Skeletal muscle satellite cell (primary cell): ENCODE measurements at regions not wholly inside any gene's neighbourhood (a gene's known extent, or its start where the extent isn't known, plus 50 kb on each side); places are given as distances from the start of the nearest gene placed in this dataset.
"Not testable (repeated sequence)": the region's sequence is repeated elsewhere in the genome, so short reads cannot be mapped to it uniquely, and the experiment has no call there.

Experiments used
- H3K27me3 ChIP-seq: 2 replicates; pipeline ENCODE4 v1.7.0; 2013; ENCODE audit warnings: low read length; ENCODE audit not compliant: control insufficient read depth, insufficient read depth
- H3K36me3 ChIP-seq: 2 replicates; pipeline ENCODE4 v1.7.0; 2013; ENCODE audit warnings: mild to moderate bottlenecking, control low read depth, low read length; ENCODE audit not compliant: insufficient read depth
- H3K4me1 ChIP-seq: 2 replicates; pipeline ENCODE4 v1.7.0; 2013; ENCODE audit warnings: low read length; ENCODE audit not compliant: control insufficient read depth, insufficient read depth
- H3K4me2 ChIP-seq: 2 replicates; pipeline ENCODE4 v1.7.0; 2013; ENCODE audit warnings: mild to moderate bottlenecking, low read length
- H3K4me3 ChIP-seq: 2 replicates; pipeline ENCODE4 v1.7.0; 2013; ENCODE audit warnings: low read length
- H3K9ac ChIP-seq: 2 replicates; pipeline ENCODE4 v1.7.0; 2013; ENCODE audit warnings: mild to moderate bottlenecking, low read depth, low read length, moderate library complexity
- H3K9me3 ChIP-seq: replicated peaks from 2 replicates; pipeline ENCODE4 v1.7.0; 2013; ENCODE audit warnings: mild to moderate bottlenecking, control low read depth, low read length

DNA sequence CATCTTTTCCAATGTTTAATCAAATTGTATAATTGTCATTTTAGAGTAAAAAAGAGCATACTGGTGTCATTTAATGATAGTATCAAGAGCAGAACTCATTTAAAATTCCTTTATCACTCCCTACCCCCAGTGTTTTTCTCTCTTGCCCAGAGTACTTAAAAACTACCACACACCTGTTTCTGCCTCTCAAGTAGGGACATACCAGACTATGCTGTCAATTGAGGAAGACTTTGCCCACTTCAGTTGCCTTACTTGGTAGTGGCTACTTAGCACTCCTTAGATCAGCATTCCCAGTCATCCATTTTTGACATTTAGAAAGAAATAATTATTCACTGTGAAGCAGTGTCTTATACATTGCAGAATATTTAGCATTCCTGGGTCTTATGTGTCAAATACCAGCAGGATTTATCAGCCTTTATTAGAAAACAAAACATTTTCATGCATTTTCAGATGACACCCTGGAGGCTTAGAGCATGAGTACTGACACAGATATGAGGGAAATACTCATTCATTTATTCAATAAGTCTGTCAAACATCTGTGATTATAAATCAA, 127.5 kb upstream of the RGS1 start:
- Histone ChIP-seq H3K9me3 (no peaks in the 10 kb centered on the region), H3K36me3 (no peaks in the 10 kb centered on the region), H3K9ac (no peak overlapping the region), H3K4me3 (no peak overlapping the region), H3K27me3 (no peaks in the 10 kb centered on the region), H3K4me2 (no peak overlapping the region), H3K4me1 (peaks cover 19% of the 10 kb centered on the region)

DNA sequence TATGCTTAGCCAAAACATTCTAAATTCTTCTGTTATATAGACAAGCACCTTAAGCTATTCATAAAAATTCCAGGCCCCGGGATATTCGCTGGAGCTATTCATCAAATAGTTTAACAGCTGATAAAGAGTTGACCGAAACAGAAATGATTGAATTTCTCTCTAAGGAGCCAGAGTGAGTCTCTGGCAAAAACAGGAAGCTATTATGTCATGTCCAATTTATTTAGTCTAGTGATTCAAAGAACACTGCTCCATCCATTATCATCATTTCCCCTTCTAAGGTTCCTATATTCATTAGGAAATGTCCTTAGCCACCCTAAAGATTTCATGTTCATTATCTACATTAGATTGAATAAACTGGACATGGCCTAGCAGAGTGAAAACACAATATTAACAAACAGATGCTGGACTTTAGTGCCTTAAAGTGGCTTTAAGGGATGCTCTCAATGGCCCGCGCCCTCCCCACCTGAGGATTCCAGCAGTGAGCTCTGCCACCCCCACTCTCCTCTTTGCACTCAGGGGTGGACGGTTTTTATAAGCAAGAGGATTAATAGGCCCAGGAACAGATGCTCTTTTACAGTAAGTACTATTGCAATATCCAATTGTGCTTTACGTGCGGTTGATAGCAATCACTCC, 122.1 kb upstream of the RGS1 start:
- Histone ChIP-seq H3K4me1 (peaks cover 10% of the 10 kb centered on the region), H3K4me3 (no peak overlapping the region)

DNA sequence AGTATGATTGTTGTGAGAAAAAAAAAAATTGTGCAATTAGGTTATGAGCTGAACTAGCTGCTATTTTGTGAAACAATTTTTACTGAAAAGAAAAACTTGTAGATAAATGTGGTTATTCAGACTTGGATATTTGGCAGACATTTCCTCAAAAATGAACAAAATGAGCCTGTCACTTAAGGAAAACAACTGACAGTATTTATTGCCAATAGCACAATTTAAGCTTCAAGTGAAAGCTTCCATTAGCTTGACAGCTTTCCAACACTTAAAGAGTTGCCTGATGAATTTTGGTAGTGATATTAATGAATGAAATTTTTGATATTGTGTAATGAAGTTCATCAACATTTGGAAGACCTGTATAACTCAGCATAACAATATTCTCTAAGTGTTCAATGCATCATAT, 116.1 kb upstream of the RGS1 start:
- Histone ChIP-seq H3K4me2 (no peak overlapping the region), H3K36me3 (no peaks in the 10 kb centered on the region), H3K27me3 (no peaks in the 10 kb centered on the region), H3K4me1 (no peaks in the 10 kb centered on the region), H3K4me3 (no peak overlapping the region), H3K9ac (no peak overlapping the region), H3K9me3 (no peaks in the 10 kb centered on the region)

More for the DNA sequence above, 122.1 kb upstream of the RGS1 start:
- Histone ChIP-seq H3K9me3 (no peaks in the 10 kb centered on the region), H3K36me3 (no peaks in the 10 kb centered on the region), H3K4me2 (peak overlapping the region; percentile 39), H3K27me3 (no peaks in the 10 kb centered on the region), H3K9ac (no peak overlapping the region)

DNA sequence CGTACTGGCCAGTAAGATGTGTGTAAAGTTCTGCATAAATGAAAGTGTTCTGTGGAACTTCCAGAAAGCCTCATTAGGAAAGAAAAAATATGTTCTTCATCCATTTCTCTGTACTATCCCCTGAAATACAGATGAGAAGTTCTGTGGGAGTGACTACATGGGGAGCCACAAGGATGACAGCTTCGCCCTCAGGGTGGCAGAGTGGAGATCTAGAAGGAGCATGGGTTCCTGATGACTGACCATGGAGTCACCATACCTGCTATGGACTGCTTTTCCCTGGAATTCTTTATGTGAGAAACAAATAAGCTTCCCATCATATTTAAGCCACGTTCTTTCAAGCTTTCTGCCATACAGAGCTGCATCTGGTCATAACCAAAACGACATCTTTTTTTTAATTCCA, 113.9 kb upstream of the RGS1 start:
- Histone ChIP-seq H3K36me3 (no peaks in the 10 kb centered on the region), H3K9ac (no peak overlapping the region), H3K27me3 (no peaks in the 10 kb centered on the region), H3K4me3 (no peak overlapping the region), H3K4me2 (no peak overlapping the region), H3K9me3 (no peaks in the 10 kb centered on the region), H3K4me1 (no peaks in the 10 kb centered on the region)

- Histone ChIP-seq H3K4me2 (no peak overlapping the region), H3K4me1 (no peaks in the 10 kb centered on the region), H3K9me3 (no peaks in the 10 kb centered on the region), H3K9ac (no peak overlapping the region), H3K36me3 (no peaks in the 10 kb centered on the region), H3K27me3 (no peaks in the 10 kb centered on the region), H3K4me3 (no peak overlapping the region)
These were observed 113.0 kb upstream of the RGS1 start for GRCh38 chr1:192462616-192463015.

GRCh38 chr1:192463661-192464060, 111.9 kb upstream of the RGS1 start:
- H3K4me3 ChIP-seq = no peak overlapping the region
- no peaks in the 10 kb centered on the region for H3K9me3 ChIP-seq
- H3K4me2 ChIP-seq = no peak overlapping the region
- no peaks in the 10 kb centered on the region for H3K4me1 ChIP-seq
- H3K9ac ChIP-seq = no peak overlapping the region
- no peaks in the 10 kb centered on the region for H3K36me3 ChIP-seq
- no peaks in the 10 kb centered on the region for H3K27me3 ChIP-seq

DNA sequence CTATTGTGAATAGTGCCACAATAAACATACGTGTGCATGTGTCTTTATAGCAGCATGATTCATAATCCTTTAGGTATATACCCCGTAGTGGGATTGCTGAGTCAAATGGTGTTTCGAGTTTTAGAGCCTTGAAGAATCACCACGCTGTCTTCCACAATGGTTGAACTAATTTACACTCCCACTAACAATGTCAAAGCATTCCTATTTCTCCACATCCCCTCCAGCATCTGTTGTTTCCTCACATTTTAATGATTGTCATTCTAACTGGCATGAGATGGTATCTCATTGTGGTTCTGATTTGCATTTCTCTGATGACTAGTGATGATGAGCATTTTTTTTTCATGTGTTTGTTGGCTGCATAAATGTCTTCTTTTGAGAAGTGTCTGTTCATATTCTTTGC, 110.4 kb upstream of the RGS1 start:
- H3K9ac ChIP-seq, H3K4me2 ChIP-seq, H3K9me3 ChIP-seq, H3K36me3 ChIP-seq, H3K4me1 ChIP-seq, H3K27me3 ChIP-seq, H3K4me3 ChIP-seq: not testable (repeated sequence)

DNA sequence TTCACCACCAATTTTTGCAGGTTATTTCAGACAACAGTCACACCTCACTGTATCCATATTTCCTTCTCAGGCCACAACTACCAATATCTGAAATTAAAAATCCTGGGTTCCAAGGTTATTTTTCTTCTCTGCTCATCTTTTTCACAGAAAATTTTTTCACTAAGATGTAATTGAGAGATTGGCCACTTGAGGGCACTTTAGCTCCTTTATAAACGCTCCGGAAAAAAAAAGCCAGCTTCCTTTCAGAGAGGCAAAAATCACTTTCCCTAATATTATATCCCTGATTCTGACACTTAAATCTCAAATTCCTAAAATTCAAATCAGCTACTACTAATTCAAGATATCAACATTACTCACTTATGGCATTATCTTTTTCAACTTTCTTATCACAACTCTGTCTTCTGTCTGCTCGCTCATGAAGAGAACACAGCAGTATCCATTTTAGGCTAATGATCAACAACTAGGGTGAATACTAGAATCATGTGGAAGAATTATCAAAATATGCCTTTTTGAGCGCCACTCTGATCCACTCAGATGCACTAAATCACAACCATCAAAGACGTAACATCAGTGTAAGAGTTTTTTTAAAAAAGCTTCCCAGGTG, 101.4 kb upstream of the RGS1 start:
- peaks cover 18% of the 10 kb centered on the region for H3K4me1 ChIP-seq
- H3K36me3 ChIP-seq = no peaks in the 10 kb centered on the region
- no peaks in the 10 kb centered on the region for H3K9me3 ChIP-seq
- H3K27me3 ChIP-seq = peaks cover 5% of the 10 kb centered on the region
- H3K4me3 ChIP-seq = no peak overlapping the region
- H3K4me2 ChIP-seq = no peak overlapping the region
- no peak overlapping the region for H3K9ac ChIP-seq

DNA sequence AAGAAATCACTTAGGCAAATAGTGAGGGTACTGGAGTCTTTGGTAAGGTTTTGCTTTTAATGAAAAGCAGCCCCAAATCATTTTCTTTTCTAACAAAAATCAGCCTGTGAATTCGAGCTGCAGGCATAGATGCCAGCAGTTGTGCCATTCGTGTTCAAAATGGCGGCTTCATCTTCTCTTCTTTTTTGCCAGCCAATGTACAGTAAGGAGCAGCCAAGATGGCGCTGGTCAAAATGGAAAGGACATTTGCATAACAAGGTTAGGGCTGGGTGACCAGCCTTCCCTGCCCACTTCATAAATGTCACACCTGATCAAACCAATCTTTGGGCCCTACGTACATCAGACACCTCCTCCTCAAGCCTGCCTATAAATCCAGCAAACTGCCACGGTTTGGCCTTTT, 100.2 kb upstream of the RGS1 start:
- H3K9ac ChIP-seq = no peak overlapping the region
- H3K27me3 ChIP-seq = peaks cover 5% of the 10 kb centered on the region
- H3K36me3 ChIP-seq = no peaks in the 10 kb centered on the region
- H3K4me3 ChIP-seq = no peak overlapping the region
- no peaks in the 10 kb centered on the region for H3K9me3 ChIP-seq
- peaks cover 19% of the 10 kb centered on the region for H3K4me1 ChIP-seq
- H3K4me2 ChIP-seq = no peak overlapping the region

DNA sequence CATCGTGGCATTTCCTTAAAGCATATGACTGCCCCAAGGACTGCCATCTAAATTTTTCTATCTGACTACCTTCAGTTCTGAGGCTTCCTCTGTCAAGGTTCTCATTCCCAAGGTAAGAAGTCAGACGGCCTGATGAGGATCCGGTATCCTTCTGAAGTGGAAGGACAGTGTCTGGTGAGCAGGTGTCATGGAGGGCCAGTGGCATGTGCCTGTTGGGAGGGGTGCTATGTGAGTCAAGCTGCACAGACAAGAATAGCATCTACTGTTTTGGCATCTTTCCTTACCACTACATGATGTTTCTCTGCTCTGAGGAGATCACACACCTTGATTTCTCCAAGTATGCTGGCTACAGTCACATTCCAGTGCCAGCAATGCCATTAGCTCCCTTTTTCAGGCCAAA, 99.6 kb upstream of the RGS1 start:
- Histone ChIP-seq H3K4me1 (peaks cover 19% of the 10 kb centered on the region), H3K36me3 (no peaks in the 10 kb centered on the region), H3K4me3 (no peak overlapping the region), H3K27me3 (peaks cover 5% of the 10 kb centered on the region), H3K9ac (no peak overlapping the region), H3K9me3 (no peaks in the 10 kb centered on the region), H3K4me2 (no peak overlapping the region)

DNA sequence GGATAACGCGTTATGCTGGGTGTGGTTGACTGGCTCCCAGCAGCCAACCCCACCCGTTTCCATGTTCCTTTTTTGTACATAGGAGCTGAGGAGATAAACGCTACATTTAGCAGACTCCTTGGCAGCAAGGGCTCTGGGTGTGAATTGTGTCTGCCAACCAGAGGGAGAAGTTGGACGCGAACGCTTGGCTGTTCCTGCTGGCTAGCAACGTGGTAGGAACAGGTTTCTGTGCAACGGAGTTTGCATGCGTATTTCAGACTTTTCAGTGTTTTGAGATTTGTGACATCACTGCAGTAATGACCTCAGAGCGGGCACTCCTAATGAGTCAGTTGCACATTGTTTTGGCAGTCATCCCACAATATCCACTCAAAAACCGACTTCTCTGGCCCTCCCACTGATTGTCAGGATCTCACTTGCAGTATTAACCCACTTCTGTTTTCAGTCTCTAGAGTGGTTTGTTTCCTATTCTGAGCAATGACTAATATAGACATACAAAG, 98.7 kb upstream of the RGS1 start:
- peaks cover 5% of the 10 kb centered on the region for H3K27me3 ChIP-seq
- H3K9ac ChIP-seq = no peak overlapping the region
- no peaks in the 10 kb centered on the region for H3K9me3 ChIP-seq
- H3K4me3 ChIP-seq = peak overlapping the region; percentile 36
- H3K4me1 ChIP-seq = peaks cover 19% of the 10 kb centered on the region
- H3K4me2 ChIP-seq = peak overlapping the region; percentile 67
- no peaks in the 10 kb centered on the region for H3K36me3 ChIP-seq

DNA sequence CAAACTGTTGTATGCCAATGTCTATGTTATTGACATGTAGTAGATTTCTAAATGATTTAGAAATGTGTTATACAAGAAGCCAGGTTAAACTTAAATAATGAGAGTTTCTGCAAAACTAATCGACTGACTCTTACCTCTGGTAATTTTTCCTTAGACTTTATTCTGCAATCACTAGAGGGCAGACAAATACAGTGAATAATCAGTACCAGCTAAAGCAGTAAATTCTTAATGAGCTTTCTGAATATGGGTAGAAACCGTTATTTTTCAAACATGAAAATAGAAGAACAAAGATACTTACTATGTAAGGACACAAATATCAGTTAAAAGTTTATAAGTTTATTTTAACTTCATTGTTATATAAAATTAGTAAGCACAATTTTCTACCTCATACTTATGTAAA, 97.9 kb upstream of the RGS1 start:
- no peak overlapping the region for H3K4me3 ChIP-seq
- peaks cover 5% of the 10 kb centered on the region for H3K27me3 ChIP-seq
- H3K4me2 ChIP-seq = no peak overlapping the region
- H3K9me3 ChIP-seq = no peaks in the 10 kb centered on the region
- H3K4me1 ChIP-seq = peaks cover 19% of the 10 kb centered on the region
- H3K36me3 ChIP-seq = no peaks in the 10 kb centered on the region
- H3K9ac ChIP-seq = peak overlapping the region; percentile 26
